Skeletal muscle satellite cell (primary cell): ENCODE measurements at regions not wholly inside any gene's neighbourhood (a gene's known extent, or its start where the extent isn't known, plus 50 kb on each side); places are given as distances from the start of the nearest gene placed in this dataset.

Source experiments
- H3K27me3 ChIP-seq: 2 replicates; pipeline ENCODE4 v1.7.0; 2013; ENCODE audit warnings: low read length; ENCODE audit not compliant: control insufficient read depth, insufficient read depth
- H3K36me3 ChIP-seq: 2 replicates; pipeline ENCODE4 v1.7.0; 2013; ENCODE audit warnings: mild to moderate bottlenecking, control low read depth, low read length; ENCODE audit not compliant: insufficient read depth
- H3K4me1 ChIP-seq: 2 replicates; pipeline ENCODE4 v1.7.0; 2013; ENCODE audit warnings: low read length; ENCODE audit not compliant: control insufficient read depth, insufficient read depth
- H3K4me2 ChIP-seq: 2 replicates; pipeline ENCODE4 v1.7.0; 2013; ENCODE audit warnings: mild to moderate bottlenecking, low read length
- H3K4me3 ChIP-seq: 2 replicates; pipeline ENCODE4 v1.7.0; 2013; ENCODE audit warnings: low read length
- H3K9ac ChIP-seq: 2 replicates; pipeline ENCODE4 v1.7.0; 2013; ENCODE audit warnings: mild to moderate bottlenecking, low read depth, low read length, moderate library complexity
- H3K9me3 ChIP-seq: replicated peaks from 2 replicates; pipeline ENCODE4 v1.7.0; 2013; ENCODE audit warnings: mild to moderate bottlenecking, control low read depth, low read length

DNA sequence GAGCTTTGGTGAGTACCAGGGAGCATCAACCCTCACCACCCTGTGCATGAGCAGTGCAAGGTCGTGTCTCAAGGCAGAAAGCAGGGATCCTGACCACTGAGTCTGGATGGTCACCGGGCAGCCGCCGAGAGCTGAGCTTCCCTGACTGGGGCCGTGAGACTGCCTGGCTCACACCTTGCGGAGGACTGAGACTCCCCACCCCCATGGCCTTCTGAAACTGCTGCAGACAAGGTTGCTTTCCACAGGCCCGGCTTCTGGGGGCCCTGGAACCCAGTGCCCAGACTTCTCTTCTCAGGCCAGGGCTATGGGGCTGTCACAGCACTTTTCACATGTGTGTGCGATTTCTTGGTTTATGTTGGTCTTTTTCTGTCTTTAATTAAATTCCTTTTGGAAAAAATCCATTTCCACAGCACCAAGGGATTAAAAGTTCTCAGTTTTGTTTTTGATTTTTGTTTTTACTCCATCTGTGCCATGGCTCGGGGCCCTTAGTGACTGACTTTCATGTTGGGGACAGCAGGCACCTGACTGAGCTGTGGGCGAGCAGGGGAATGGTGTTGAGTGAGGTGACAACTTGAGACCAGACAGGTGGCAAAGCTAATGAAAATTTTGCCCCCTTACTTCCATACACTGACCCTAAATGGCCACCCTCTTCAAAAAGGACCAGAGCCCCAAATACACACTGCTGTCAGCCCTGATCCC, 297.9 kb downstream of the CYP26B1 start:
- Histone ChIP-seq H3K4me2 (no peak overlapping the region), H3K4me1 (peaks cover 4% of the 10 kb centered on the region), H3K27me3 (peaks cover 33% of the 10 kb centered on the region)

DNA sequence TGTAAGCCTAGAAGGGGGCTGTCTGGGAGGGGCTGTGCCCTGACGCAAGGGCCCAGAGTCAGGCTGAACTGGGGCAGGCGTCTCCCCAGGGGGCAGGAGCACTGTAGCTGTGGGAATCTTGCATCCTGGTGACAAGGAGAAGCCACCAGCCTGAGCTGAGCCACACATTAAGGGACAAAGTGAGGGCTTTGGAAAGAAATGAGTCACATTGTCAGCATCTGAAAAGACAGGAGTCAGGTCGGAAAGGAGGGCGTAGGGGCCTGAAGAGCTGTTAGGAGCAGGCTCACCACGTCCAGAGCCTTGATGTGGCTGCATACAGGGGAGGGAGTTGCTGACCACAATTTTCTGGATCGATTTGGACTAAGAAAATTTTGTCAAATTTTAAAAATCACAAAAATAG, 298.6 kb downstream of the CYP26B1 start:
- Histone ChIP-seq H3K9me3 (no peaks in the 10 kb centered on the region), H3K4me2 (no peak overlapping the region), H3K4me3 (no peak overlapping the region), H3K27me3 (peaks cover 27% of the 10 kb centered on the region), H3K4me1 (peaks cover 4% of the 10 kb centered on the region), H3K36me3 (no peaks in the 10 kb centered on the region), H3K9ac (no peak overlapping the region)

More for the DNA sequence above, 297.9 kb downstream of the CYP26B1 start:
- Histone ChIP-seq H3K9me3 (no peaks in the 10 kb centered on the region), H3K4me3 (no peak overlapping the region), H3K36me3 (no peaks in the 10 kb centered on the region), H3K9ac (no peak overlapping the region)

DNA sequence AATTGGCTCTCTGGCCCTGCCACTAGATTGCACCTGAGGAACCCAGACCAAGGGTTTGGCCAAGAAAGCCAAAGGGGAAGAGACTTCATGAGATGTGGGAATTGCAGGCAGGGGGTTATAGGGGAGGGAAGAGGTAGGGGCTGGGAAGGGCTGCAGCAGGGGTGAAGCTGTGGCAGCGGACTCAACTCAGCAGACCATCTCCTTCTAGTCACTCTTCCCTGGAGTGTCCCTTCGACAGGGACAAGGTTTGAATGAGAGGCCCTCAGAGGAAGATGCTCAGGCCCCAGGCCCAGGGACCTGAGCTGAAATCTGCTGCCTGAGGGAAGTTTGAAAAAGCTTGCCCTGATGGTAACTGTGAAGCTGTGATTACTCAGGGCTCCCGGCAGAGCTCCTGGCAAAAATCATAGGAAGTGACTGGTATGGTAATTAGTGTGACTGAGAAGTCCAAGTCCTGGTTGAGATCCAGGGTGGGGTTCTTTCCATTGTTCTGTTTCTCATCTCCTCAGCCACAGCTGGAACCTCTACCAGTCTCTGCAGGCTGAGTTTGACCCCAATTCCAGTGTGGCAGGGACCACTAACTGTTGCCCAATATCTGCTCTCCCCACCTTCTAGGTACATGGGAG, 300.9 kb downstream of the CYP26B1 start:
- Histone ChIP-seq H3K9ac (no peak overlapping the region), H3K27me3 (peaks cover 8% of the 10 kb centered on the region), H3K4me2 (no peak overlapping the region), H3K36me3 (no peaks in the 10 kb centered on the region), H3K4me1 (peaks cover 12% of the 10 kb centered on the region), H3K4me3 (no peak overlapping the region), H3K9me3 (no peaks in the 10 kb centered on the region)

DNA sequence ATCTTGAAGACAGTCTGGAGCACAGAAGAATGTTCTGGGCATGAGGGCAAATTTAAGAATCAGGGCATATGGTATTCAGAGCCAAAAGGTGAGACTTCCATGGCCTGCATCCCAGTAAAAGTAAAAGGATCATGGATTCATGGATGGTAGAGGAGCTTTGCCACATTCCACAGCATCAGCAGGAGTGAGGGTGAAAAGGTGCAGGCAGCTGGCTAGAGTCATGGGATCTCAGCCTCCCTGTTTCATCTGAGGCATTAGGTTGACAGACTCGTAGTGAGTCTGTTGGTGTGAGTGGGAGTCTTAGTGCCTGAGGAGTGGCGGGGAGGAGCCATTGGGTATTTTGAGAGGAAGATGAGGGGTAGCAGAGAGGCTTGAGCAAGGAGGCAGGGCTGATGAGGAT, 301.6 kb downstream of the CYP26B1 start:
- H3K4me3 ChIP-seq = no peak overlapping the region
- peaks cover 3% of the 10 kb centered on the region for H3K27me3 ChIP-seq
- peaks cover 12% of the 10 kb centered on the region for H3K4me1 ChIP-seq

DNA sequence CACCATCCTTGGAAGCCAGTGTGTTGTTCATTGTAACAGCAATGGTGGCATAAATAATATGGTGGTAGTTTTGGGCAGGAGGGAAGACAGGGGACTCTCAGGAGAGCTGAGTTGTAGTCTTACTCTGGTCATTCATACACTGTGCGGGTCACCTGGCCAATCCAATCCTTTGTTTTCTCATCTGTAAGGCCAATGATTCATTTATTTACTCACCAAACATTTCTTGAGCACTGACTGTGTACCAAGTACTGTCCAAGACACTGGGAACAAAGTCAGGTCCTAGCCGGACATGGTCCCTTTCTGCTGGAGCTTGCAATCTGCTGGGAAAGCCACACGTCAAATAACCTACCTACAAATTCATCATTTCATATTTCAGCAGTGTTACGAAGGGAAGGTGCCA, 302.7 kb downstream of the CYP26B1 start:
- Histone ChIP-seq H3K27me3 (peaks cover 3% of the 10 kb centered on the region), H3K36me3 (no peaks in the 10 kb centered on the region), H3K4me1 (peaks cover 12% of the 10 kb centered on the region), H3K4me2 (no peak overlapping the region), H3K4me3 (no peak overlapping the region), H3K9me3 (no peaks in the 10 kb centered on the region), H3K9ac (no peak overlapping the region)

More for the DNA sequence above, 301.6 kb downstream of the CYP26B1 start:
- Histone ChIP-seq H3K9ac (no peak overlapping the region), H3K4me2 (no peak overlapping the region), H3K9me3 (no peaks in the 10 kb centered on the region), H3K36me3 (no peaks in the 10 kb centered on the region)

DNA sequence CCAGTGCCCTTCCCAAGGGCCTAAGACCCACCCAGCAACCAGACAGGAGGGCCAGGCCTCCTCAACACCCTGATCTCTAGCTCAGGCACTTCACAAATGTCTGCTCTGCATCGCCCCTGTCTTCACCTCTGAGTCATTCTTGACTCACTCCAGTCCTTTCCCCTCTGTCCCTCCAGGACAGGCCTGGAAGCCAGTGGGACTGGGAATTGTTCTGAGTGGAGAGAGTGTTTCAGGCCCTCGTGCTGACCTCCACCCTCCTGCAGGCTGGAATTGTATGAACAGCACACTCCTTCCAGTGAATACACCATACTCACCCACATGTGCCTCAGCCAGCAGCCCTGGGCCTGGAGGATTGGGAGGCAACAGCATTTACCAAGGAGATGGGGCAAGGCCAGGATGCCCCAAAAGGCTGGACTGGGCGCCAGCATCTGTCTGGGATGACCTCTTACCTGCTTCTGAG, 304.2 kb downstream of the CYP26B1 start:
- H3K27me3 ChIP-seq = peaks cover 3% of the 10 kb centered on the region
- H3K9ac ChIP-seq = no peak overlapping the region
- no peak overlapping the region for H3K4me2 ChIP-seq
- no peaks in the 10 kb centered on the region for H3K36me3 ChIP-seq
- peaks cover 12% of the 10 kb centered on the region for H3K4me1 ChIP-seq
- no peak overlapping the region for H3K4me3 ChIP-seq
- H3K9me3 ChIP-seq = no peaks in the 10 kb centered on the region

DNA sequence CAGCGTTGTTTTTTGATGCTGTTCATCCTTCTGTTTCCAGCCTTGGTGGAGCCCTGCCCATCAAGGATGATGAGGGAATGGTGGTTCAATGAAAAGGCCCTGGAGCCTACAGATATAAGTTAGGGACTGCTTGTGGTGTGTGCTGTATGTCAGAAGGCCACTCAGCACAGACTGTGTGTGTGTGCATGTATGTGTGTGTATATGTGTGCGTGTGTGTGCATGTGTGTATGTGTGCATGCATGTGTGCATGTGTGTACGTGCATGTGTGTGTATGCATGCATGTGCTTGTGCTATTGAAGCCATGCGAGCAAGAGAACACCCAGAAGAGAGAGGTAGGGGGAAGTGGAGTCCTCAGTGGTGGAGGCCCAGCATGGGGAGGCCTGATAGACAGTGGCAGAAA, 304.9 kb downstream of the CYP26B1 start:
- Histone ChIP-seq H3K9me3 (no peaks in the 10 kb centered on the region), H3K9ac (no peak overlapping the region), H3K36me3 (no peaks in the 10 kb centered on the region), H3K4me2 (no peak overlapping the region), H3K4me3 (no peak overlapping the region), H3K27me3 (peaks cover 3% of the 10 kb centered on the region), H3K4me1 (peaks cover 12% of the 10 kb centered on the region)

DNA sequence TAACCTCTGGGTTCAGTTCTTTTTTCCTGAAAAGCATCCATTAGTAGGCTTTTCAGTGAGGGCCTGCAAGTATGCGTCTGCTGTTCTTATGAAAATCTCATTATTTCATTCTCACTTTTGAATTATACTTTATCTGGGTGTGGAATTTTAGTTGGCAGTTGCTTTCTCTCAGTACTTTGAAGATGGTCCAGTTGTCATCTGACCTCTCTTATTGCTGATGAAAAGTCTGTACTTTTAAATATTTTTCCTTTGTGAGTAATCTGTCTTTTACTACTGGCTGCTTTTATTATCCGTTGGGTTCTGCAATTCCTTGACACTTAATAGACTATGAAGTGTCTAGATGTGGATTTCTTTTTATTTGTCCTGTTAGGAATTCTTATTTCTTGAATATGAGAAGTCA, 307.8 kb downstream of the CYP26B1 start:
- Histone ChIP-seq H3K4me2 (no peak overlapping the region), H3K27me3 (no peaks in the 10 kb centered on the region), H3K4me1 (peaks cover 9% of the 10 kb centered on the region), H3K36me3 (no peaks in the 10 kb centered on the region), H3K9ac (no peak overlapping the region), H3K9me3 (no peaks in the 10 kb centered on the region), H3K4me3 (no peak overlapping the region)

DNA sequence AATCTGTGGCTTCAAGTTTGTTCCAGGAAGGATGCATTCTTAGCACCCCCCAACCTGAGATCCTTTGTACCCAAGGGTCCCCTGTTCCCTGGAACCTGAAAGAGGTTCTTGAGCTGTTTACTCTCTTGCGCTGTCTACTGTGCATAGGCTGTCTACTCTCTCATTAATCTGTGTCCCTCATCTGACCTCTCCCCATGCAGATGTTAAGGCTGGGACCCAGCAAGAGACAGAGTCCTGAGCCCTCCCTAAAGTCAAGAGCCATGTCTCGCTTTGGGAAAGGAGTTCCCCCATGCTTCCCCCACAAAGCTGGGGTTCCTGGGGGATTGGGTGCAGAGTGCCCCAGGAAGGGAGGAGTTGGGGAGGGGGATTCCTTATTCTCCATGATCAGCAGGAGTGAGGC, 312.9 kb downstream of the CYP26B1 start:
- no peak overlapping the region for H3K9ac ChIP-seq
- peaks cover 37% of the 10 kb centered on the region for H3K4me1 ChIP-seq
- no peaks in the 10 kb centered on the region for H3K36me3 ChIP-seq
- no peak overlapping the region for H3K4me3 ChIP-seq
- H3K27me3 ChIP-seq = no peaks in the 10 kb centered on the region
- no peak overlapping the region for H3K4me2 ChIP-seq
- peaks cover 3% of the 10 kb centered on the region for H3K9me3 ChIP-seq

DNA sequence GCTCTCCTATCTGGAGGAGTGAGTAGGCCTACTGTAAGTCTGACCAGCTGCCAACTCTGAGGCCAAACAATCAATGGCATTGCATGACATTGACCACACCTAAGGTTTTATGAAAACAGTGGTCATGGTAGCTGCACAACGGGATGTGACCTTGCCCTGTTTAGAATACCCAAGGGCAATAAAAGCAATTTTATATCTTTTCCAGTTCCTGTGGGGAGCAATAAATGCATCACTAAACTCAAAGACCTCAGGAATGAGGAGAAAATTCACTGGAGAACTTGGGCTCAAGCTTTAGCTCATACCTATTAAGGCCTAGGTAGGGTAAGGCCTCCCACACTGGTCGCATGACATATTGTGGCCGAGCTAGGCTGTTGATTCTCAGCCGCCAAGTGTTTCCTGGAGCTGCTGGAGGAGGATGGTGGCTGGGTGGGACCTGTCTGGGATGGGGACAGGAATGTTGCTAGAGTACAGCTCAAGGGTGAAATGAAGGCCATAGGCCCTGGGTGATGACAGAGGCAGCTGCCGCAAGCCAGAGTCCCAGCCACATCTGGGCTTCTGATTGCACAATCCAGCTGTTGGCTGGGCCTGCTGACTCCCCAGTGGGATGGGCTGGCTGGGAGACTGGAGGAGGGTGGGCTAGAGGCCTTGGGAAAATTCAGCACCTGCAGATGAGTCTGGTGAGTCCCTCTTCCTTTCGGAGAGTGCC, 313.7 kb downstream of the CYP26B1 start:
- Histone ChIP-seq H3K4me2 (no peak overlapping the region), H3K4me3 (no peak overlapping the region), H3K9ac (no peak overlapping the region), H3K4me1 (peaks cover 40% of the 10 kb centered on the region), H3K27me3 (no peaks in the 10 kb centered on the region), H3K9me3 (peaks cover 3% of the 10 kb centered on the region), H3K36me3 (no peaks in the 10 kb centered on the region)

DNA sequence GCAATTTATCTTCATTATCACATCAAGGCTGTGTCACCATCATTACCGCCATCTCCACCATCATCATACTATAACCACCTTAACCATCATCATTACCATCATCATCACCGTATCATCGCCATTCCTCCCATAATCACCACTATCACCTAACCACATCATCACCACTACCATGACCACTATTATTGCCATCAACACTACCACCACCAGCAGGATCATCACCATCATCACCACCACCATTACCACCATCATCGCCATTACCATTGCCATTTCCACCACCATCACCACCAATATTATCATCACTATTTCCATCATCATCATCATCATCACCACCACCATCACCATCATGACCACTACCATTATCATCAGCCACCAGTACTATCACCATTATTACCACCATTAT, 314.4 kb downstream of the CYP26B1 start:
- Histone ChIP-seq H3K27me3 (no peaks in the 10 kb centered on the region), H3K4me3 (peak overlapping the region; percentile 13), H3K4me2 (no peak overlapping the region), H3K4me1 (peaks cover 40% of the 10 kb centered on the region), H3K9me3 (peaks cover 3% of the 10 kb centered on the region), H3K36me3 (no peaks in the 10 kb centered on the region), H3K9ac (no peak overlapping the region)
